GM19467 (cell line): ENCODE measurements at regions not wholly inside any gene's neighbourhood (a gene's known extent, or its start where the extent isn't known, plus 50 kb on each side); places are given as distances from the start of the nearest gene placed in this dataset.
"Not testable (repeated sequence)": the region's sequence is repeated elsewhere in the genome, so short reads cannot be mapped to it uniquely, and the experiment has no call there.

ENCODE experiments used
- ATAC-seq: cut with Tn5 transposase; IDR thresholded peaks from one replicate; pipeline ENCODE4 v1.9.1; 2021; ENCODE audit warnings: mild to moderate bottlenecking, moderate library complexity; ENCODE audit not compliant: unreplicated experiment

- ATAC-seq = no peak
Measured at GRCh38 chr5:13356226-13356625, 588.3 kb downstream of the DNAH5 start.

GRCh38 chr5:13354611-13355010 lies 589.9 kb downstream of the DNAH5 start:
- ATAC-seq = no peak

GRCh38 chr5:13350767-13351166 lies 593.7 kb downstream of the DNAH5 start:
- ATAC-seq = no peak

GRCh38 chr5:13348568-13348967 lies 595.9 kb downstream of the DNAH5 start:
- ATAC-seq = no peak

GRCh38 chr5:13346401-13346800 lies 598.1 kb downstream of the DNAH5 start:
- no peak for ATAC-seq

- ATAC-seq = no peak
Measured at GRCh38 chr5:13339093-13339492, 605.4 kb downstream of the DNAH5 start.

- ATAC-seq = not testable (repeated sequence)
Measured at GRCh38 chr5:13335026-13335425, 609.5 kb downstream of the DNAH5 start.

- no peak for ATAC-seq
Measured at GRCh38 chr5:13331585-13331984, 612.9 kb downstream of the DNAH5 start.

GRCh38 chr5:13328316-13328715 lies 616.2 kb downstream of the DNAH5 start:
- no peak for ATAC-seq

- no peak for ATAC-seq
Measured at GRCh38 chr5:13325765-13326164, 618.7 kb downstream of the DNAH5 start.

GRCh38 chr5:13322769-13323168 lies 621.7 kb downstream of the DNAH5 start:
- no peak for ATAC-seq

GRCh38 chr5:13317654-13318053 lies 626.8 kb downstream of the DNAH5 start:
- no peak for ATAC-seq

- no peak for ATAC-seq
Measured at GRCh38 chr5:13316176-13316575, 628.3 kb downstream of the DNAH5 start.

- no peak for ATAC-seq
Measured at GRCh38 chr5:13307480-13307879, 637.0 kb downstream of the DNAH5 start.

GRCh38 chr5:13303445-13303844 lies 641.0 kb downstream of the DNAH5 start:
- ATAC-seq = no peak

GRCh38 chr5:13278811-13279210 lies 665.7 kb downstream of the DNAH5 start:
- no peak for ATAC-seq

- ATAC-seq = no peak
Measured at GRCh38 chr5:13278148-13278547, 666.3 kb downstream of the DNAH5 start.

GRCh38 chr5:13276156-13276555 lies 668.3 kb downstream of the DNAH5 start:
- ATAC-seq = no peak

GRCh38 chr5:13263701-13264100 lies 680.8 kb downstream of the DNAH5 start:
- no peak for ATAC-seq

GRCh38 chr5:13253111-13253510 lies 691.4 kb downstream of the DNAH5 start:
- ATAC-seq = no peak

- no peak for ATAC-seq
Measured at GRCh38 chr5:13252699-13253098, 691.8 kb downstream of the DNAH5 start.

- no peak for ATAC-seq
Measured at GRCh38 chr5:13251623-13252376, 692.7 kb downstream of the DNAH5 start.
